Upper lobe of left lung (tissue), 4 donors: ENCODE measurements at regions not wholly inside any gene's neighbourhood (a gene's known extent, or its start where the extent isn't known, plus 50 kb on each side); places are given as distances from the start of the nearest gene placed in this dataset.

Experiments used
- CTCF ChIP-seq, 6 experiments: fragments of 450-650 bp in 4 of 6; fragments of 200-600 bp in 2 of 6; sonication (generic) in 2 of 6; IDR thresholded peaks; one replicate each; pipeline ENCODE4 v1.5.1; 2016 to 2019; ENCODE audit warnings: antibody characterized with exemption in 6 of 6
- POLR2A ChIP-seq, 4 donors: fragments of 450-650 bp; IDR thresholded peaks; one replicate each; pipeline ENCODE4 v1.5.1; 2016 to 2017; ENCODE audit warnings: antibody characterized with exemption in 4 of 4, mild to moderate bottlenecking in 2 of 4
- POLR2AphosphoS5 ChIP-seq, 2 donors: sonication (generic); formaldehyde crosslinking; IDR thresholded peaks; one replicate each; pipeline ENCODE4 v1.5.1; 2017; ENCODE audit warnings: antibody characterized with exemption in 2 of 2

- TF ChIP-seq CTCF (IDR thresholded peaks at IDR 0.05) (no peak), POLR2A (IDR thresholded peaks at IDR 0.05) (no peak), POLR2AphosphoS5 (IDR thresholded peaks at IDR 0.05) (no peak)
These were observed 386.4 kb upstream of the SEMA6A start for GRCh38 chr5:116961021-116961420.
